ENCODE measurements at regions not wholly inside any gene's neighbourhood (a gene's known extent, or its start where the extent isn't known, plus 50 kb on each side); places are given as distances from the start of the nearest gene placed in this dataset.

GRCh38 chr5:88536146-88536545 lies 267.5 kb upstream of the TMEM161B start:
- TF ChIP-seq, protein P1, sequence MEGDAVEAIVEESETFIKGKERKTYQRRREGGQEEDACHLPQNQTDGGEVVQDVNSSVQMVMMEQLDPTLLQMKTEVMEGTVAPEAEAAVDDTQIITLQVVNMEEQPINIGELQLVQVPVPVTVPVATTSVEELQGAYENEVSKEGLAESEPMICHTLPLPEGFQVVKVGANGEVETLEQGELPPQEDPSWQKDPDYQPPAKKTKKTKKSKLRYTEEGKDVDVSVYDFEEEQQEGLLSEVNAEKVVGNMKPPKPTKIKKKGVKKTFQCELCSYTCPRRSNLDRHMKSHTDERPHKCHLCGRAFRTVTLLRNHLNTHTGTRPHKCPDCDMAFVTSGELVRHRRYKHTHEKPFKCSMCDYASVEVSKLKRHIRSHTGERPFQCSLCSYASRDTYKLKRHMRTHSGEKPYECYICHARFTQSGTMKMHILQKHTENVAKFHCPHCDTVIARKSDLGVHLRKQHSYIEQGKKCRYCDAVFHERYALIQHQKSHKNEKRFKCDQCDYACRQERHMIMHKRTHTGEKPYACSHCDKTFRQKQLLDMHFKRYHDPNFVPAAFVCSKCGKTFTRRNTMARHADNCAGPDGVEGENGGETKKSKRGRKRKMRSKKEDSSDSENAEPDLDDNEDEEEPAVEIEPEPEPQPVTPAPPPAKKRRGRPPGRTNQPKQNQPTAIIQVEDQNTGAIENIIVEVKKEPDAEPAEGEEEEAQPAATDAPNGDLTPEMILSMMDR (IDR thresholded peaks at IDR 0.05): no peak
- TF ChIP-seq POLR2A (IDR thresholded peaks at IDR 0.05): no peak
